HepG2 (cell line): ENCODE measurements at regions not wholly inside any gene's neighbourhood (a gene's known extent, or its start where the extent isn't known, plus 50 kb on each side); places are given as distances from the start of the nearest gene placed in this dataset.

Experiments
- ATAC-seq: fragments of 200-7000 bp; cut with Tn5 transposase; 3 replicates; pipeline ENCODE4 v1.9.1; 2020; ENCODE audit warnings: mild to moderate bottlenecking, moderate library complexity
- BruUV-seq: library from RNA; stranded (reverse); fragments of 400-500 nt; replicated peaks from 2 replicates; lab custom pipeline; 2021; lab: Mats Ljungman, UMichigan
- CTCF ChIA-PET: fragments of 300-600 bp; formaldehyde crosslinking; extraction: SDS; loops from one replicate; lab custom pipeline; 2021; ENCODE audit warnings: low total read pairs, inconsistent platforms, low intra/inter-chr PET ratio; lab: Yijun Ruan, JAX
- POLR2A ChIA-PET: fragments of 350-600 bp; sonication (Branson Sonifier 250); formaldehyde crosslinking; loops from one replicate; lab custom pipeline; 2020; ENCODE audit warnings: antibody characterized with exemption, inconsistent platforms; lab: Yijun Ruan, JAX
- DNase-seq: peaks from one replicate; pipeline ENCODE4 v3.0.0-alpha.2; 2015; ENCODE audit warnings: low spot score
- FAIRE-seq: peaks from 3 replicates; lab custom pipeline; 2011; peaks lifted over from hg19 to GRCh38; lab: Jason Lieb, UNC
- H2AFZ ChIP-seq: one replicate; pipeline ENCODE4 v1.6.1; 2011; ENCODE audit warnings: low read length, inconsistent platforms
- H3K27ac ChIP-seq: fragments of 300-600 bp; 3 replicates; pipeline ENCODE4 v1.8.0; 2011; ENCODE audit warnings: mixed run types, mild to moderate bottlenecking, mixed read lengths, low read length, inconsistent platforms; ENCODE audit not compliant: insufficient read depth; ENCODE audit errors: extremely low read length
- H3K27me3 ChIP-seq, 2 experiments: fragments of 200-600 bp in 1 of 2; 2 replicates in 1 of 2; 3 replicates in 1 of 2; pipeline versions ENCODE4 v1.6.0 to v1.8.0; 2011; ENCODE audit warnings: low read length in 2 of 2, mild to moderate bottlenecking in 2 of 2, moderate library complexity in 2 of 2, inconsistent platforms in 1 of 2; ENCODE audit not compliant: insufficient read depth in 2 of 2, control insufficient read depth in 1 of 2
- H3K36me3 ChIP-seq, 2 experiments: fragments of 200-600 bp in 1 of 2; replicated peaks in 1 of 2; 2 replicates in 1 of 2; 3 replicates in 1 of 2; pipeline versions ENCODE4 v1.5.1 to v1.8.0; 2011; ENCODE audit warnings: low read length in 2 of 2, inconsistent platforms in 1 of 2; ENCODE audit not compliant: insufficient read depth in 2 of 2, control insufficient read depth in 1 of 2
- H3K4me1 ChIP-seq: 2 replicates; pipeline ENCODE4 v1.5.1; 2012; ENCODE audit warnings: low read length, inconsistent platforms; ENCODE audit not compliant: insufficient read depth
- H3K4me2 ChIP-seq: 2 replicates; pipeline ENCODE4 v1.6.0; 2011; ENCODE audit warnings: low read depth, low read length, inconsistent platforms
- H3K4me3 ChIP-seq, 3 experiments: fragments of 200-600 bp in 1 of 3; sonication (generic), shearing (Covaris generic) in 1 of 3; replicated peaks in 1 of 3; 2 replicates each; pipeline ENCODE4 v1.5.1; 2011 to 2016; ENCODE audit warnings: low read length in 3 of 3, inconsistent platforms in 2 of 3, low read depth in 2 of 3, mild to moderate bottlenecking in 2 of 3, control low read depth in 1 of 3, mixed read lengths in 1 of 3; ENCODE audit not compliant: insufficient read depth in 1 of 3
- H3K79me2 ChIP-seq: one replicate; pipeline ENCODE4 v1.6.1; 2011; ENCODE audit warnings: low read length, inconsistent platforms; ENCODE audit not compliant: insufficient read depth
- H3K9ac ChIP-seq: 2 replicates; pipeline ENCODE4 v1.6.0; 2011; ENCODE audit warnings: mild to moderate bottlenecking, low read depth, low read length, inconsistent platforms; ENCODE audit not compliant: insufficient read depth
- H3K9me3 ChIP-seq: 2 replicates; pipeline ENCODE4 v1.5.1; 2012; ENCODE audit warnings: mild to moderate bottlenecking, low read length
- H4K20me1 ChIP-seq: 2 replicates; pipeline ENCODE4 v1.6.0; 2011; ENCODE audit warnings: inconsistent platforms, mild to moderate bottlenecking, low read length, moderate library complexity; ENCODE audit not compliant: insufficient read depth
- ATF6 ChIP-seq: sonication (generic); formaldehyde crosslinking; conservative IDR thresholded peaks from 2 replicates; pipeline ENCODE4 v1.4.0; 2020; ENCODE audit warnings: missing genetic modification reagents
- CAMTA2 ChIP-seq: sonication (generic); formaldehyde crosslinking; IDR thresholded peaks from 2 replicates; pipeline ENCODE4 v1.4.0; 2020; ENCODE audit warnings: mild to moderate bottlenecking, missing genetic modification reagents, borderline replicate concordance
- CEBPZ ChIP-seq: IDR thresholded peaks from 2 replicates; pipeline ENCODE4 v1.6.1; 2012; ENCODE audit warnings: low read length, improper control_type of control experiment
- HOXA9 ChIP-seq: sonication (generic); formaldehyde crosslinking; IDR thresholded peaks from 2 replicates; pipeline ENCODE4 v1.8.1; 2022; ENCODE audit warnings: missing genetic modification reagents, mild to moderate bottlenecking, moderate library complexity, borderline replicate concordance
- NBN ChIP-seq: fragments of 450-650 bp; conservative IDR thresholded peaks from 2 replicates; pipeline ENCODE4 v1.6.1; 2017
- RFX3 ChIP-seq: IDR thresholded peaks from 2 replicates; pipeline ENCODE4 v1.6.1; 2016; ENCODE audit warnings: missing biosample characterization, missing genetic modification reagents
- SATB2 ChIP-seq: sonication (generic); formaldehyde crosslinking; IDR thresholded peaks from 2 replicates; pipeline ENCODE4 v1.5.0; 2020; ENCODE audit warnings: missing genetic modification reagents
- U2AF1 ChIP-seq: fragments of 200-400 bp; formaldehyde crosslinking; optimal IDR thresholded peaks from 2 replicates; pipeline ENCODE3; 2017; ENCODE audit warnings: mild to moderate bottlenecking, low read depth, low read length
- ZNF264 ChIP-seq: sonication (generic); formaldehyde crosslinking; IDR thresholded peaks from 2 replicates; pipeline ENCODE4 v1.4.0; 2020; ENCODE audit warnings: missing genetic modification reagents
- ZNF616 ChIP-seq: sonication (generic); formaldehyde crosslinking; IDR thresholded peaks from 2 replicates; pipeline ENCODE4 v1.5.0; 2020; ENCODE audit warnings: low read depth, mild to moderate bottlenecking, missing genetic modification reagents
- WGBS: methylation state at CpG from one replicate; pipeline ENCODE4 v1.1.6; 2017; ENCODE audit warnings: low lambda C conversion rate; 5-methylcytosine and 5-hydroxymethylcytosine counted together
- in situ Hi-C: cut with HindIII; loops from 2 replicates; pipeline ENCODE4 v1.10.0; 2017; ENCODE audit warnings: low pct_unique_long_range_greater_than_20kb; ENCODE audit not compliant: extremely low pct_ligation_motif_present
- intact Hi-C: fragments of 100-400 bp; cut with micrococcal nuclease; formaldehyde crosslinking; loops from one replicate; pipeline ENCODE4 v1.10.0; 2022; ENCODE audit not compliant: unreplicated experiment
- TF ChIP-seq, protein P1 (sequence below): IDR thresholded peaks from 2 replicates; pipeline ENCODE4 v1.6.1; 2016; ENCODE audit warnings: low read depth
- TF ChIP-seq, protein P2 (sequence below): sonication (generic); formaldehyde crosslinking; IDR thresholded peaks from 2 replicates; pipeline ENCODE4 v1.4.0; 2020; ENCODE audit warnings: missing genetic modification reagents

DNA sequence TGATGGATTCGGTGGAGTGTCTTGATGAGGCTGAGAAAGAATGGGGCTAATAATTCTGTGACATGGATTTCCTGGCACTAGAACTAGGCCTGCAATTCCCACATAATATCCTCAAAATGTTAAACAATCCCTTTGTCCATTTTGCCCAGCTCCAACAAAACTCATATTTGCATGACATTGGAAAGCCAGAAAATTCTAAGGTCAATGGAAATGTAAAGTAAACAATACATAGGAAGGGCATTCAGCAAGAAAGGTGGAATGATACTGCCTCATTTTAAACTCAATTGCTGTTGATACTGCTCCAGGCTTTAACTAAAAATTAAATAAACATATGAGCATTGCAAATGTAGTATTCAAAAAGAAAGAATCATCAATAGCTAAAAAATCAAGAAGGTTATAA is 434.8 kb upstream of the SLC8A1 start:
- no peak for TF ChIP-seq NBN
- TF ChIP-seq HOXA9, result no peak
- TF ChIP-seq, protein P1, sequence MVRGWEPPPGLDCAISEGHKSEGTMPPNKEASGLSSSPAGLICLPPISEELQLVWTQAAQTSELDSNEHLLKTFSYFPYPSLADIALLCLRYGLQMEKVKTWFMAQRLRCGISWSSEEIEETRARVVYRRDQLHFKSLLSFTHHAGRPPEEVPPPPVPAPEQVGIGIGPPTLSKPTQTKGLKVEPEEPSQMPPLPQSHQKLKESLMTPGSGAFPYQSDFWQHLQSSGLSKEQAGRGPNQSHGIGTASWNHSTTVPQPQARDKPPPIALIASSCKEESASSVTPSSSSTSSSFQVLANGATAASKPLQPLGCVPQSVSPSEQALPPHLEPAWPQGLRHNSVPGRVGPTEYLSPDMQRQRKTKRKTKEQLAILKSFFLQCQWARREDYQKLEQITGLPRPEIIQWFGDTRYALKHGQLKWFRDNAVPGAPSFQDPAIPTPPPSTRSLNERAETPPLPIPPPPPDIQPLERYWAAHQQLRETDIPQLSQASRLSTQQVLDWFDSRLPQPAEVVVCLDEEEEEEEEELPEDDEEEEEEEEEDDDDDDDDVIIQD (CRISPR knock-in tag), result no peak
- TF ChIP-seq ZNF616 (CRISPR knock-in tag), result no peak
- TF ChIP-seq CAMTA2 (CRISPR knock-in tag), result no peak
- TF ChIP-seq, protein P2, sequence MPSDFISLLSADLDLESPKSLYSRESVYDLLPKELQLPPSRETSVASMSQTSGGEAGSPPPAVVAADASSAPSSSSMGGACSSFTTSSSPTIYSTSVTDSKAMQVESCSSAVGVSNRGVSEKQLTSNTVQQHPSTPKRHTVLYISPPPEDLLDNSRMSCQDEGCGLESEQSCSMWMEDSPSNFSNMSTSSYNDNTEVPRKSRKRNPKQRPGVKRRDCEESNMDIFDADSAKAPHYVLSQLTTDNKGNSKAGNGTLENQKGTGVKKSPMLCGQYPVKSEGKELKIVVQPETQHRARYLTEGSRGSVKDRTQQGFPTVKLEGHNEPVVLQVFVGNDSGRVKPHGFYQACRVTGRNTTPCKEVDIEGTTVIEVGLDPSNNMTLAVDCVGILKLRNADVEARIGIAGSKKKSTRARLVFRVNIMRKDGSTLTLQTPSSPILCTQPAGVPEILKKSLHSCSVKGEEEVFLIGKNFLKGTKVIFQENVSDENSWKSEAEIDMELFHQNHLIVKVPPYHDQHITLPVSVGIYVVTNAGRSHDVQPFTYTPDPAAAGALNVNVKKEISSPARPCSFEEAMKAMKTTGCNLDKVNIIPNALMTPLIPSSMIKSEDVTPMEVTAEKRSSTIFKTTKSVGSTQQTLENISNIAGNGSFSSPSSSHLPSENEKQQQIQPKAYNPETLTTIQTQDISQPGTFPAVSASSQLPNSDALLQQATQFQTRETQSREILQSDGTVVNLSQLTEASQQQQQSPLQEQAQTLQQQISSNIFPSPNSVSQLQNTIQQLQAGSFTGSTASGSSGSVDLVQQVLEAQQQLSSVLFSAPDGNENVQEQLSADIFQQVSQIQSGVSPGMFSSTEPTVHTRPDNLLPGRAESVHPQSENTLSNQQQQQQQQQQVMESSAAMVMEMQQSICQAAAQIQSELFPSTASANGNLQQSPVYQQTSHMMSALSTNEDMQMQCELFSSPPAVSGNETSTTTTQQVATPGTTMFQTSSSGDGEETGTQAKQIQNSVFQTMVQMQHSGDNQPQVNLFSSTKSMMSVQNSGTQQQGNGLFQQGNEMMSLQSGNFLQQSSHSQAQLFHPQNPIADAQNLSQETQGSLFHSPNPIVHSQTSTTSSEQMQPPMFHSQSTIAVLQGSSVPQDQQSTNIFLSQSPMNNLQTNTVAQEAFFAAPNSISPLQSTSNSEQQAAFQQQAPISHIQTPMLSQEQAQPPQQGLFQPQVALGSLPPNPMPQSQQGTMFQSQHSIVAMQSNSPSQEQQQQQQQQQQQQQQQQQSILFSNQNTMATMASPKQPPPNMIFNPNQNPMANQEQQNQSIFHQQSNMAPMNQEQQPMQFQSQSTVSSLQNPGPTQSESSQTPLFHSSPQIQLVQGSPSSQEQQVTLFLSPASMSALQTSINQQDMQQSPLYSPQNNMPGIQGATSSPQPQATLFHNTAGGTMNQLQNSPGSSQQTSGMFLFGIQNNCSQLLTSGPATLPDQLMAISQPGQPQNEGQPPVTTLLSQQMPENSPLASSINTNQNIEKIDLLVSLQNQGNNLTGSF (CRISPR knock-in tag), result no peak
- TF ChIP-seq U2AF1, result no peak
- TF ChIP-seq ATF6 (CRISPR knock-in tag), result no peak
- TF ChIP-seq SATB2 (CRISPR knock-in tag), result no peak
- no peak for TF ChIP-seq ZNF264 (CRISPR knock-in tag)
- no peak for TF ChIP-seq CEBPZ
- no peak for TF ChIP-seq RFX3 (CRISPR knock-in tag)
- TF ChIP-seq, all 625 proteins: peak for 0
- no TSS peak for BruUV-seq
- 0% methylated on average over 1 of the region's 1 CpG for WGBS
- CTCF ChIA-PET, result no interaction called here
- no peak overlapping the region for H3K27ac ChIP-seq
- ATAC-seq (no peak), DNase-seq (no peak), FAIRE-seq (no peak)
- in situ Hi-C loops, result no loop called here
- H3K4me1 ChIP-seq, result no peaks in the 10 kb centered on the region
- intact Hi-C loops, result no loop called here
- POLR2A ChIA-PET, result no interaction called here
- H3K9ac ChIP-seq, result no peak overlapping the region
- H3K9me3 ChIP-seq, result no peaks in the 10 kb centered on the region
- no peaks in the 10 kb centered on the region for H3K79me2 ChIP-seq
- H3K27me3 ChIP-seq, result no peaks in the 10 kb centered on the region
- H3K36me3 ChIP-seq, result no peaks in the 10 kb centered on the region
- H4K20me1 ChIP-seq, result no peaks in the 10 kb centered on the region
- no peak overlapping the region for H2AFZ ChIP-seq
- no peak overlapping the region for H3K4me3 ChIP-seq
- no peak overlapping the region for H3K4me2 ChIP-seq
